ENCODE measurements at regions not wholly inside any gene's neighbourhood (a gene's known extent, or its start where the extent isn't known, plus 50 kb on each side); places are given as distances from the start of the nearest gene placed in this dataset.
"Not testable (repeated sequence)": the region's sequence is repeated elsewhere in the genome, so short reads cannot be mapped to it uniquely, and the experiment has no call there.

DNA sequence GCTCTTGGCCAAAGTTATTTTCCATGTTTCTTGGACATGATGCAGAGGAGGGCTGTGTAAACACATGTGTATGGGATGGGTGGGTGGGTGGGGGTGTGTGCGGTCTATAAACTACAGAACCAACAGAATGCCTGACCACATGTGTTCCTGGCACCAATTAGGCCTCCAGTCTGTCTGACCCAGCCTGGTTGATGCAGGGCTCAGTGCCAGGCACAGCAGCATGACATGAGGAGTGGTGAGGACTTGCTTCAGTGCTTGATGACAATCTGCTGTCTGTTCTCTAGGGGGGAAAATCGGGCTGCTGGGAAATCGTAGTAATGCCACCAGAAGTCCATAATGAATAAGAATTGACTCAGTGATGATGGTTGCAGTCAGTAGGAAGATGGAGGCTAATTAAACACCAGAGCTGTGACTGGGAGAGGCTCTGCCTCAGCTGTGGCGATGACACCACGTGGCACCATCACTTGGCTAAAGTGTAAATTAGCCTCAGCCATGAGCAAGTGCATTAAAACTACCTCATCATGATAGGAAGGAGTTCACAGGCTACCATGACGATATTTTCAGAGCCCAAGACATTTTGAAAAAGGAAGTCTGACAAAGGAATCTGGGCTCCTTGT is 260.1 kb upstream of the PODXL start:
- H3K4me3 ChIP-seq = no peak overlapping the region
- H3K27me3 ChIP-seq (ENCODE audit: insufficient read depth, low read depth) = peaks cover 93% of the 10 kb centered on the region
- H3K27ac ChIP-seq = no peak overlapping the region
- no peak overlapping the region for H3K4me2 ChIP-seq
- BruUV-seq (replicated peaks) = no TSS peak
- no peak for TF ChIP-seq EZH2 (IDR thresholded peaks at IDR 0.05; ENCODE audit: low read depth)
- TF ChIP-seq, protein P1, sequence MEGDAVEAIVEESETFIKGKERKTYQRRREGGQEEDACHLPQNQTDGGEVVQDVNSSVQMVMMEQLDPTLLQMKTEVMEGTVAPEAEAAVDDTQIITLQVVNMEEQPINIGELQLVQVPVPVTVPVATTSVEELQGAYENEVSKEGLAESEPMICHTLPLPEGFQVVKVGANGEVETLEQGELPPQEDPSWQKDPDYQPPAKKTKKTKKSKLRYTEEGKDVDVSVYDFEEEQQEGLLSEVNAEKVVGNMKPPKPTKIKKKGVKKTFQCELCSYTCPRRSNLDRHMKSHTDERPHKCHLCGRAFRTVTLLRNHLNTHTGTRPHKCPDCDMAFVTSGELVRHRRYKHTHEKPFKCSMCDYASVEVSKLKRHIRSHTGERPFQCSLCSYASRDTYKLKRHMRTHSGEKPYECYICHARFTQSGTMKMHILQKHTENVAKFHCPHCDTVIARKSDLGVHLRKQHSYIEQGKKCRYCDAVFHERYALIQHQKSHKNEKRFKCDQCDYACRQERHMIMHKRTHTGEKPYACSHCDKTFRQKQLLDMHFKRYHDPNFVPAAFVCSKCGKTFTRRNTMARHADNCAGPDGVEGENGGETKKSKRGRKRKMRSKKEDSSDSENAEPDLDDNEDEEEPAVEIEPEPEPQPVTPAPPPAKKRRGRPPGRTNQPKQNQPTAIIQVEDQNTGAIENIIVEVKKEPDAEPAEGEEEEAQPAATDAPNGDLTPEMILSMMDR (conservative IDR thresholded peaks at IDR 0.05) = no peak
- no peak for DNase-seq
- no peaks in the 10 kb centered on the region for H3K79me2 ChIP-seq (ENCODE audit: low read depth)
- ChIA-PET CTCF (no interaction called here), POLR2A (ENCODE audit: unreplicated experiment) (no interaction called here)
- no peak overlapping the region for H2AFZ ChIP-seq
- H3K9me3 ChIP-seq (ENCODE audit: insufficient read depth, low read depth) = no peaks in the 10 kb centered on the region
- no peaks in the 10 kb centered on the region for H3K36me3 ChIP-seq (ENCODE audit: low read depth)
- H4K20me1 ChIP-seq (ENCODE audit: insufficient read depth) = no peaks in the 10 kb centered on the region
- H3K4me1 ChIP-seq (replicated peaks; ENCODE audit: insufficient read depth) = no peaks in the 10 kb centered on the region
- intact Hi-C loops (cut with micrococcal nuclease; ENCODE audit: unreplicated experiment) = no loop called here
- no peaks in the 10 kb centered on the region for H3F3A ChIP-seq (ENCODE audit: insufficient read depth, low read depth)
- H3K9me2 ChIP-seq (ENCODE audit: insufficient read depth) = no peaks in the 10 kb centered on the region

DNA sequence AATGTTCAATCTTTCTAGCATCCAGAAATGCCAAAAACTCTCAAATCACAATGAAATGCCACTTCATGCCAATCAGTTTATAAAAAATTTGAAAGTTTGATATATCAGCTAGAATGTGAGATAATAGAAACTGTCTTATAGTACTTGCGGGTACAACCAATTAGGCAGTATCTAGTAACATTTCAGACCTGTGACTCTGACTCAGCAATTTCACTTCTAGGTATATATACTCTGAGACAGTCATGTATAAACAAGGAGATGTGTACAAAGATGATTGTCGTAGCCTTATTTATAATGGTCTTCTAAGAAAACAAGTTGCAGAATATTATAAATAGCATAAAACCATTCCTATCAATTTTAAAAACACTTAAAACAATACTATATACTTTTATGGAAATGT is 252.3 kb upstream of the PODXL start:
- no peaks in the 10 kb centered on the region for H3K4me1 ChIP-seq (replicated peaks; ENCODE audit: insufficient read depth)
- H3K9me2 ChIP-seq (ENCODE audit: insufficient read depth) = no peaks in the 10 kb centered on the region
- H3K27ac ChIP-seq = no peak overlapping the region
- H3K9me3 ChIP-seq (ENCODE audit: insufficient read depth, low read depth) = no peaks in the 10 kb centered on the region
- ChIA-PET POLR2A (ENCODE audit: unreplicated experiment) (no interaction called here), CTCF (no interaction called here)
- H3F3A ChIP-seq (ENCODE audit: insufficient read depth, low read depth) = no peaks in the 10 kb centered on the region
- no peak for TF ChIP-seq EZH2 (IDR thresholded peaks at IDR 0.05; ENCODE audit: low read depth)
- TF ChIP-seq, protein P1 (conservative IDR thresholded peaks at IDR 0.05) = no peak
- no peak for DNase-seq
- H3K4me3 ChIP-seq = no peak overlapping the region
- no peaks in the 10 kb centered on the region for H3K79me2 ChIP-seq (ENCODE audit: low read depth)
- peaks cover 95% of the 10 kb centered on the region for H3K27me3 ChIP-seq (ENCODE audit: insufficient read depth, low read depth)
- H4K20me1 ChIP-seq (ENCODE audit: insufficient read depth) = no peaks in the 10 kb centered on the region
- intact Hi-C loops (cut with micrococcal nuclease; ENCODE audit: unreplicated experiment) = no loop called here
- H2AFZ ChIP-seq = no peak overlapping the region
- no TSS peak for BruUV-seq (replicated peaks)
- H3K4me2 ChIP-seq = no peak overlapping the region
- no peaks in the 10 kb centered on the region for H3K36me3 ChIP-seq (ENCODE audit: low read depth)

DNA sequence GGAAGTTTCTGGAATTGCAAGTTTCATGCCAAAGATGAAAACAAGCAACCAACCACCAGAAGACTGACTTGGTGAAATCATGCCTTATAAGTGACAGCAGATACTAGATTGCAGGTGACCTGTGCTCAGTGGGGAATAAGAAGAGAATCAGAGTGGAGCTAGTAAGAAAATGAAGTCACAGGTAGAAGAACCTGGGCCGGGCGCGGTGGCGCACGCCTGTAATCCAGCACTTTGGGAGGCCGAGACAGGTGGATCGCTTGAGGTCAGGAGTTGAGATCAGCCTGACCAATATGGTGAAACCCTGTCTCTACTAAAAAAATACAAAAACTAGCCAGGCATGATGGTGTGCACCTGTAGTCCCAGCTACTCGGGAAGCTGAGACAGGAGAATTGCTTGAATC is 251.7 kb upstream of the PODXL start:
- BruUV-seq (replicated peaks); H3K9me2 ChIP-seq (ENCODE audit: insufficient read depth); POLR2A ChIA-PET (ENCODE audit: unreplicated experiment); H4K20me1 ChIP-seq (ENCODE audit: insufficient read depth); CTCF ChIA-PET; intact Hi-C loops (cut with micrococcal nuclease; ENCODE audit: unreplicated experiment); H3K4me2 ChIP-seq; H3K4me3 ChIP-seq; H3K79me2 ChIP-seq (ENCODE audit: low read depth); H3K36me3 ChIP-seq (ENCODE audit: low read depth); H3K9me3 ChIP-seq (ENCODE audit: insufficient read depth, low read depth); H3F3A ChIP-seq (ENCODE audit: insufficient read depth, low read depth); H3K27ac ChIP-seq; DNase-seq; H3K4me1 ChIP-seq (replicated peaks; ENCODE audit: insufficient read depth); H2AFZ ChIP-seq: not testable (repeated sequence)
- H3K27me3 ChIP-seq (ENCODE audit: insufficient read depth, low read depth) = peaks cover 93% of the 10 kb centered on the region

DNA sequence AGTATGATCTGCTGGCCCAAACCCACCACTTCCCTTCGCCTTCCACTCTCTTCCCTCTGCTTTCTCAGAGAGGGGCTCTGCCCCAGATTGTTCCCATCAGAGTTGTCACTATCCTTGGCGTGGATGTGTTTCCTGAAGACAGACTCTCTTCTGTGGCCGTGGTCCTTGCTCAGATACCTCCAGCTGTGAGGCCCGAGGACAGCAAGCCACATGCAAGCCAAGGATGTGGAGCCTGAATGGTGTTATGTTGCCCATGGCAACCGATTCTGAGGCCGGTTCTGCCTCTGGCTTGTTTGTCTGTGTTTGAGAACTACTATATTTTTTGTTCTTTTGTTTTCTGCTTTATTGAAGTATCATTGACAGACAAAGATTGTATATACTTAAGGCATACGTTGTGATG is 247.4 kb upstream of the PODXL start:
- DNase-seq = no peak
- ChIA-PET CTCF (no interaction called here), POLR2A (ENCODE audit: unreplicated experiment) (no interaction called here)
- H4K20me1 ChIP-seq (ENCODE audit: insufficient read depth) = no peaks in the 10 kb centered on the region
- H3K9me3 ChIP-seq (ENCODE audit: insufficient read depth, low read depth) = no peaks in the 10 kb centered on the region
- no peaks in the 10 kb centered on the region for H3K79me2 ChIP-seq (ENCODE audit: low read depth)
- H3K4me1 ChIP-seq (replicated peaks; ENCODE audit: insufficient read depth) = no peaks in the 10 kb centered on the region
- no peak overlapping the region for H3K4me3 ChIP-seq
- no TSS peak for BruUV-seq (replicated peaks)
- no peaks in the 10 kb centered on the region for H3K9me2 ChIP-seq (ENCODE audit: insufficient read depth)
- intact Hi-C loops (cut with micrococcal nuclease; ENCODE audit: unreplicated experiment) = no loop called here
- H3F3A ChIP-seq (ENCODE audit: insufficient read depth, low read depth) = no peaks in the 10 kb centered on the region
- H2AFZ ChIP-seq = no peak overlapping the region
- H3K27me3 ChIP-seq (ENCODE audit: insufficient read depth, low read depth) = peaks cover 86% of the 10 kb centered on the region
- no peak overlapping the region for H3K27ac ChIP-seq
- no peak overlapping the region for H3K4me2 ChIP-seq
- no peak for TF ChIP-seq EZH2 (IDR thresholded peaks at IDR 0.05; ENCODE audit: low read depth)
- TF ChIP-seq, protein P1 (conservative IDR thresholded peaks at IDR 0.05) = no peak
- no peaks in the 10 kb centered on the region for H3K36me3 ChIP-seq (ENCODE audit: low read depth)
